GM20431 (cell line): ENCODE measurements at regions not wholly inside any gene's neighbourhood (a gene's known extent, or its start where the extent isn't known, plus 50 kb on each side); places are given as distances from the start of the nearest gene placed in this dataset.
"Not testable (repeated sequence)": the region's sequence is repeated elsewhere in the genome, so short reads cannot be mapped to it uniquely, and the experiment has no call there.

ENCODE experiments used
- in situ Hi-C: fragments of 300-500 bp; cut with MseI, MboI; formaldehyde crosslinking; loops from one replicate; pipeline ENCODE4 v1.15.0; 2020; ENCODE audit warnings: low sequenced_read_pairs; ENCODE audit not compliant: unreplicated experiment

DNA sequence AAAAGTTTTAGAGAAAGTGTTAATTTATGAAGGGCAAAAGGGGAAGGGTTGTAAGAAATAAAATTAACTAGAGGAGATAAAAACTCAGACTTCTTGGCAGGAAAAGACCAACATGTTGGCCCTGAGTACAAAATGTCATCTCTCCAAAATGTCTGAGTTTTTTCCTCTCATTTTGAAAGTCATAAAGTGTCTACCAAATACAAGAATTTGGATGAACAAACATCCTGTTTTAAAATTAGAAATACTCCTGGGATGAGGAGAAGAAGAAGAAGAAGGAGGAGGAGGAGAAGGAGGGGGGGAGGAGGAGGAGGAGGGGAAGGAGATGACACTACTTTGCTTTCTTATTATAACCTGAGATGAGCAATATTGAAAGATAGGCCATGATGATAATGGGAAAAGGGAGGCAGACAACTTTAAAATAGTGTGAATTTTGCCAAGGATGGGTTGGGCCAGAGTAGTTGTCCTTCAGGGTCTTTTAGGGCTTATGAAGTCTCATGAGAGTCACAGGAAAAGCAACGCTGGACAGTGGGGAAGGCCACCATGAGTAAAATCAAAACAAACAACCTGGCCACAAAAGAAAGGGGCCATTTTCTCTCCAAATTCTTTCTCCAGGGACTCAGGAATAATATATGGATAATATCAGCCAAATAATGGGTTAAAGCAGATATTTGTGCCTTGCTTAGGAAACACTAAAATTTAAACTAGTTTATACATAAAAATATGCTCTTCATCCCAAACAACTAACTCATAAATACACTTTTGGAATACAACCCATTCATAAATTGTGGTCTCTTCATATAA is 632.9 kb downstream of the EPHA3 start:
- in situ Hi-C loops, result no loop called here

DNA sequence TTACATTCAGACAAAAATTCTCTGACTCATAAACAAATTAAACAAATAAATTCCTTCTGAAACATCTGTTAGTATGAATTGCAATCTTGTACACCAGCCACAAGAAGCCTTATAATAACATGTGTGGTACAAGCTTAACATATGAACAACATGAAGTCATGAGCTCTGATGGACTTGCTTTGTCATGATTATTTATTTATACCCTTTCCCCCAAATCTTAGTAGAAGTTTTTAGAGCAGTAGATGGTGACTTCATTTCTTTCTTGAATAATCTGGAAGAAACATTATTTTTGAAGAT is 633.4 kb downstream of the EPHA3 start:
- in situ Hi-C loops, result no loop called here

GRCh38 chr3:89742546-89742945 is 635.1 kb downstream of the EPHA3 start:
- in situ Hi-C loops, result no loop called here

GRCh38 chr3:89747541-89748278 is 640.3 kb downstream of the EPHA3 start:
- in situ Hi-C loops, result not testable (repeated sequence)

DNA sequence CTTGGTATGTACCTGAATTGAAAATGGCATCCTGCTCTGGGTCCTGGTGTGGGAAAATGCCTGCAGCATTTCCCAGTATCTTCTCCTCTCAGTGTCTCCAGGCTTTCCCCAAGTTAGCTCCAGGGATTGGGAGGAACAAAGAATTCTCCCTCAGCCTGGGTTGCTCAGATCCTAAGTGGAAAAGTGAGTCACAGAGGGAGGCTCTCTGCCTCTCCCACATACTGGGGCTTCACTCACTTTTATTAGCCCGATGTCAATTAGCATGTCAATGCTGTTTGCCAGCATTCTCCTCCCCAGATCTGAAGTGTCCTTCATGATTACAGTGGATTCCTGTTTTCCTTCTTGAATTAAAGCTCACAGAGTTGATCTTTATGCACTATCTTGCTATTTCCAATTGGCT is 655.0 kb downstream of the EPHA3 start:
- in situ Hi-C loops, result no loop called here

GRCh38 chr3:89783341-89783927 is 676.0 kb downstream of the EPHA3 start:
- in situ Hi-C loops, result no loop called here

DNA sequence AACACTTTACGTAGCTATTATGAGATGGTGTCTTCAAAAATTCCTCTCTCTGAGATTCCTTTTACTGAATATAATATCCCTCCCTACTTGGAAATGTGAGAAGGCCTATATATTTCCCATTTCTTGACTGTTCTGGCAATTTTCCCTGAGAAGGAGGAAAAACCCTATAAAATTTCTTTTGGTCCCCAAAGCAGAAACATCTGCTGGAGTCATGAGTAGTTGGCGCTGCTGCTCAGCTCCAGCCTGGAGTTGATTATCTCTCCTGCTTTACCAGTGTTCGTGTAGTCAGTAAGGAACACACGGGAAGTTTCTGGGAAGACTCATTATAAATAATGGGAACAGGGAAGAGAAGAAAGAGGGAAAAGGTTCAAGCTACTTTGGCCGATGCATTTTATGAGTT is 680.1 kb downstream of the EPHA3 start:
- in situ Hi-C loops, result no loop called here

- in situ Hi-C loops, result no loop called here
These were observed 680.6 kb downstream of the EPHA3 start for GRCh38 chr3:89787979-89788378.

DNA sequence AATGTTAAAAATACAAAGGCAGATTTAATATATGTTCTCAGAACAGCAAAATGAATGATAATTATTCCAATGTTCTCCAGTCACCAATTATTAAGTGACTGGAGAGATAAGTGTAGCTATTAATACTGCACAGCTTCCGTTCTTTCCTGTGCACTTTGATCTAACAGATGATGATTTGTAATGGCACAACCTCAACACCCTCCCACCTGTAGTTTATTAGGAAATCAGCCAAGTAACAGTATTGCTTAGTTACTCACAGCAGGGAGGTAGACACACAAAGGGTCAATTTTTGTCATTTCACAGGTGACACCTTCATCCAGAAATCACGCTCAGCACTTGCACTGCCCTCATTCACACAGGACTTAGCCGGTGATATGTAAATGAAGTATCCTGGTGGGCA is 688.1 kb downstream of the EPHA3 start:
- in situ Hi-C loops, result no loop called here

- in situ Hi-C loops, result no loop called here
These were observed 695.5 kb downstream of the EPHA3 start for GRCh38 chr3:89802881-89803280.

- in situ Hi-C loops, result no loop called here
These were observed 696.3 kb downstream of the EPHA3 start for GRCh38 chr3:89803711-89804110.

GRCh38 chr3:89806166-89806565 is 698.7 kb downstream of the EPHA3 start:
- in situ Hi-C loops, result no loop called here

DNA sequence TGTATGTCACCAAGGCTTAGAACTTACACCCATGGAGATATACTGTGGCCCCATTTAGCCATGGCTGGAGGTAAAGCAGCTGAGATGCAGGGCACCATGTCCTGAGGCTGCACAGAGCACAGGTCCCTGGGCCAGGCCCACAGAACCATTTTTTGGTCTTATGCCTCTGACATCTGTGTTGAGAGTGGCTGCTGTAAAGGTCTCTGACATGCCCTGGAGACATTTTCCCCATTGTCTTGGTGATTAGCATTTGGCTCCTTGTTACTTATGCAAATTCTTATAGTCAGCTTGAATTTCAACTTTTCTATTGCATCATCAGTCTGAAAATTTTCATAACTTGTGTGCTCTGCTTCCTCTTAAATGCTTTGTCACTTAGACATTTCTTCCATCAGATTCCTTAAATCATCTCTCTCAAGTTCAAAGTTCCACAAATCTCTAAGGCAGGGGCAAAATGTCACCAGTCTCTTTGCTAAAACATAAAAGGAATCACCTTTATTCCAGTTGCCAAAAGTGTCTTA is 701.3 kb downstream of the EPHA3 start:
- in situ Hi-C loops, result no loop called here

DNA sequence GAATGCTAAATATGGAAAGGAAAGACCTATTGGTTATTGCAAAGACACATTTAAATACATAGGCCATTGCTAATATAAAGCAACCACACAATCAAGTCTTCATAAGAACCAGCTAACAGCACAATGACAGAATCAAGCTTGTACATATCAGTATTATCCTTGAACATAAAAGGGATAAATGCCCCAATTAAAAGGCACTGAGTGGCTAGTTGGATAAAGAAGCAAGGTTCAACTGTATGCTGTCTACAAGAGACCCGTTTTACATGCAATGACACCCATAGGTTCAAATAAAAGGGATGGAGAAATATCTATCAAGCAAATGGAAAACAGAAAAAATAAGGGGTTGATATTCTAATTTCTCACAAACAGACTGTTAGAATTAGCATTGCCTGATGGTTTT is 706.1 kb downstream of the EPHA3 start:
- in situ Hi-C loops, result no loop called here

DNA sequence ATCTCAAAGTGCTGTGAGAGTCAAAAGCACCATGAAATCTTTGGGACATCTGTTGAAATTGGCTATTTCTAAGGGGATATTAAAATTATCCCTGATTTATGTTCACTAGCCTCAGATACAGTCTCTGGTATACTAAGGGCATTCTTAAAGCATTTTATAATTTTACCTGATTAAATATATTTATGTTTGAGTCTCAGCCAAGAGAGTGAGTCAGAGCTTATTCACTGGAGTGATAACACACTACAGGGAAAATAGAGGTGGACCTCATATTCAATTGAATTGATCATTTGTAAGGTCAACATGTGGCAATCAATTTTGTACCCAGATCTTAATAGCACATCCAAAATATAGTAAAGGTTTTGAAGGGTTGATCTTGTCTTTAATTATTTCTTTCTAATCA is 733.6 kb downstream of the EPHA3 start:
- in situ Hi-C loops, result no loop called here

DNA sequence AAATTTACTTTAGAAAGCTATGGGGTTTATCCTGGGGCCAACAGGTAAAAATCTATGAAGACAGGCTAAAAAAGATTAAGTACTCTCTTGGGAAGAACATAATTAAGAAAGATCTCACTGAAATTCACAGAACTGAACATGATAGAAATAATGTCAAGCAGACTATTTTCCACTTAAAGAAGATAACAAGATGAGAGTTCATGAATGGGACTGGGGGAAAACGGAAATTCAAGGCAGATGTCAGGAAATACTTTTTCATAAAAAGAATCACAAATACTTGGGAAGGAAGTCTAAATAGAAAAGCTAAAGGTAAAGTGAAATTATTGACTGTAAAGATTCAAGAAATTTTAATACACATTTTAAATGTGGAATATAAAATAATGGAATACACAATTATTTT is 737.6 kb downstream of the EPHA3 start:
- in situ Hi-C loops, result no loop called here

DNA sequence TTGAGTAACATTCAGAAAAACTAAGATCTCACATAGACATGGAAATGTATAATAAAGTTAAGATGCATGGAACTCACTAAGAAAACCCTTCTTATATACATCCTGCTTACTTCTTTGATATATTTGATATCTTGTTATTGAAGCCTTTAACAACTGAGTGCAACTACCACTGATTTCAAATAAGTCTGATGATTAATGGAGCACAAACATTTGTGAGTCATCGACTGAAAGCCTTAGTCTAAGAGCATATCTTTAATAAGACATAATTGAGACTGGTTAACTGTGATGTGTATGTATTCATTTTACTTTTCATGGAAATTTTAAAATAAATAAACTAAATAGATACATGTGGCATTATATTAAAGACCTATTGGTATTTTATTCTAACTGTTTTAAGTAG is 740.5 kb downstream of the EPHA3 start:
- in situ Hi-C loops, result no loop called here

- in situ Hi-C loops, result no loop called here
These were observed 744.7 kb downstream of the EPHA3 start for GRCh38 chr3:89851974-89852621.

GRCh38 chr3:89859757-89860156 is 752.3 kb downstream of the EPHA3 start:
- in situ Hi-C loops, result no loop called here

DNA sequence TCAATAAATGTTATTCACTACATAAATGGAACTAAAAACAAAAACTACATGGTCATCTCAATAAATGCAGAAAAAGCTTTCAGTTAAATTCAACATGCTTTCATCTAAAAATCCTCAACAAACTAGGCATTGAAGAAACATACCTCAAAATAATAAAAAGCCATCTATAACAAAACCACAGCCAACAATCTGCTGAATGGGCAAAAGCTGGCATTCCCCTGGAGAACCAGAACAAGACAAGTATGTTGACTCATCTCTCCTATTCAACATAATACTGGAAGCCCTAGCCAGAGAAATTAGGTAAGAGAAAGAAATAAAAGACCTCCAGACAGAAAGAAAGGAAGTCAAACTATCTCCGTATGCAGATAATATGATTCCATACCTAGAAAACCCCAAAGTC is 759.9 kb downstream of the EPHA3 start:
- in situ Hi-C loops, result no loop called here

- in situ Hi-C loops, result no loop called here
These were observed 768.7 kb downstream of the EPHA3 start for GRCh38 chr3:89876116-89876515.
